ENCODE measurements at regions not wholly inside any gene's neighbourhood (a gene's known extent, or its start where the extent isn't known, plus 50 kb on each side); places are given as distances from the start of the nearest gene placed in this dataset.
A peak's percentile ranks its signal among the peaks of the same experiment; 100 is the strongest.

- no peaks in the 10 kb centered on the region for H3K36me3 Mint-ChIP-seq (ENCODE audit: low read depth)
- 90 to 100% methylated on average over 4 of the region's 4 CpGs for WGBS, 2 experiments (ENCODE audit: insufficient coverage in 1 of 2, insufficient read length in 1 of 2)
- H3K9me3 Mint-ChIP-seq: no peaks in the 10 kb centered on the region
- no peaks in the 10 kb centered on the region for H3K27me3 Mint-ChIP-seq (ENCODE audit: insufficient read depth)
- no peak for TF ChIP-seq CTCF (conservative IDR thresholded peaks at IDR 0.05)
- no peak overlapping the region for H3K4me3 Mint-ChIP-seq
- DNase-seq: no peak
- Histone ChIP-seq H3K4me1 (ENCODE audit: control insufficient read depth, insufficient read depth, low read length) (no peaks in the 10 kb centered on the region), H3K9ac (ENCODE audit: extremely low read depth, low read length, poor library complexity, severe bottlenecking) (no peak overlapping the region), H3K27ac (ENCODE audit: low read depth, low read length) (no peak overlapping the region), H3K4me3 (ENCODE audit: low read length) (no peak overlapping the region), H3K27me3 (ENCODE audit: control insufficient read depth, insufficient read depth, low read length, poor library complexity, severe bottlenecking) (no peaks in the 10 kb centered on the region), H3K9me3 (ENCODE audit: control insufficient read depth, low read length) (no peaks in the 10 kb centered on the region), H3K36me3 (ENCODE audit: control insufficient read depth, insufficient read depth, low read length) (no peaks in the 10 kb centered on the region)
- no peaks in the 10 kb centered on the region for H3K4me1 Mint-ChIP-seq
- H3K27ac Mint-ChIP-seq: no peak overlapping the region
These were observed 151.9 kb upstream of the CNTN3 start for GRCh38 chr3:74766405-74766804.

GRCh38 chr3:74763830-74764229, 149.4 kb upstream of the CNTN3 start:
- Histone ChIP-seq H3K9me3 (ENCODE audit: control insufficient read depth, low read length) (no peaks in the 10 kb centered on the region), H3K27me3 (ENCODE audit: control insufficient read depth, insufficient read depth, low read length, poor library complexity, severe bottlenecking) (no peaks in the 10 kb centered on the region), H3K27ac (ENCODE audit: low read depth, low read length) (no peak overlapping the region), H3K4me3 (ENCODE audit: low read length) (no peak overlapping the region), H3K4me1 (ENCODE audit: control insufficient read depth, insufficient read depth, low read length) (no peaks in the 10 kb centered on the region), H3K36me3 (ENCODE audit: control insufficient read depth, insufficient read depth, low read length) (no peaks in the 10 kb centered on the region), H3K9ac (ENCODE audit: extremely low read depth, low read length, poor library complexity, severe bottlenecking) (no peak overlapping the region)
- Mint-ChIP-seq H3K36me3 (ENCODE audit: low read depth) (no peaks in the 10 kb centered on the region), H3K4me1 (no peaks in the 10 kb centered on the region), H3K9me3 (no peaks in the 10 kb centered on the region), H3K27ac (no peak overlapping the region), H3K4me3 (no peak overlapping the region), H3K27me3 (ENCODE audit: insufficient read depth) (no peaks in the 10 kb centered on the region)
- no peak for TF ChIP-seq CTCF (conservative IDR thresholded peaks at IDR 0.05)
- 96% methylated on average over 2 of the region's 2 CpGs; no CpG with 5 or more reads in 1 of the 2 experiments for WGBS, 2 experiments (ENCODE audit: insufficient coverage in 1 of 2, insufficient read length in 1 of 2)
- no peak for DNase-seq

- Mint-ChIP-seq H3K27ac (no peak overlapping the region), H3K36me3 (ENCODE audit: low read depth) (no peaks in the 10 kb centered on the region), H3K4me1 (no peaks in the 10 kb centered on the region), H3K27me3 (ENCODE audit: insufficient read depth) (no peaks in the 10 kb centered on the region), H3K9me3 (no peaks in the 10 kb centered on the region), H3K4me3 (no peak overlapping the region)
- Histone ChIP-seq H3K27me3 (ENCODE audit: control insufficient read depth, insufficient read depth, low read length, poor library complexity, severe bottlenecking) (no peaks in the 10 kb centered on the region), H3K9ac (ENCODE audit: extremely low read depth, low read length, poor library complexity, severe bottlenecking) (no peak overlapping the region), H3K27ac (ENCODE audit: low read depth, low read length) (peak overlapping the region; percentile 71), H3K4me1 (ENCODE audit: control insufficient read depth, insufficient read depth, low read length) (peaks cover 4% of the 10 kb centered on the region), H3K4me3 (ENCODE audit: low read length) (no peak overlapping the region), H3K9me3 (ENCODE audit: control insufficient read depth, low read length) (no peaks in the 10 kb centered on the region), H3K36me3 (ENCODE audit: control insufficient read depth, insufficient read depth, low read length) (no peaks in the 10 kb centered on the region)
- TF ChIP-seq CTCF (conservative IDR thresholded peaks at IDR 0.05): no peak
- WGBS, 2 experiments (ENCODE audit: insufficient coverage in 1 of 2, insufficient read length in 1 of 2): 38 to 71% methylated on average over 1 to 2 of the region's 2 CpGs
- no peak for DNase-seq
These were observed 142.2 kb upstream of the CNTN3 start for GRCh38 chr3:74756674-74757073.
